A673 (cell line): ENCODE measurements at regions not wholly inside any gene's neighbourhood (a gene's known extent, or its start where the extent isn't known, plus 50 kb on each side); places are given as distances from the start of the nearest gene placed in this dataset.

Experiments used
- CTCF ChIP-seq: fragments of 300-800, 200-600 bp; sonication (generic); conservative IDR thresholded peaks from 2 replicates; pipeline ENCODE4 v1.5.1; 2017; ENCODE audit warnings: low read depth, mild to moderate bottlenecking, antibody characterized with exemption, low read length, moderate library complexity, mixed read lengths
- EZH2 ChIP-seq: fragments of 200-600 bp; sonication (generic); IDR thresholded peaks from 2 replicates; pipeline ENCODE4 v1.6.1; 2017; ENCODE audit warnings: borderline replicate concordance, low read depth, mild to moderate bottlenecking, mixed read lengths, antibody characterized with exemption, low read length; ENCODE audit not compliant: poor library complexity, severe bottlenecking

DNA sequence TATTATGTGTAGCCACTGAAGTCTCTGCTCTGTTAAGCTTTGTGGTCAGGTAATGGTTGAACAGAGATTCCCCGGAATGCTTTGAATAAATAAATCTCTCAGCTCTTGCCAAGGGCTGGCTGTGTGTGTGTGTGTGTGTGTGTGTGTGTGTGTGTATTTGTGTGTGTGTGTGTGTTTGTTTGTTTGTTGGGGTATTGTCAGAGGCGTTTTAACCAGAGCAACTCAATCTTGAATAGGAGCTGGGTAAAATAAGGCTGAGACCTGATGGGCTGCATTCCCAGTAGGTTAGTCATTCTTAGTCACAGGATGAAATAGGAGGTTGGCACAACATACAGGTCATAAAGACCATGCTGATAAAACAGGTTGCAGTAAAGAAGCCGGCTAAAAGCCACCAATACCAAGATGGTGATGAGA is 256.2 kb upstream of the CACNA2D1 start:
- TF ChIP-seq CTCF (no peak), EZH2 (no peak)
